HG03135 (cell line): ENCODE measurements at regions not wholly inside any gene's neighbourhood (a gene's known extent, or its start where the extent isn't known, plus 50 kb on each side); places are given as distances from the start of the nearest gene placed in this dataset.
"Not testable (repeated sequence)": the region's sequence is repeated elsewhere in the genome, so short reads cannot be mapped to it uniquely, and the experiment has no call there.

Source experiments
- ATAC-seq: cut with Tn5 transposase; IDR thresholded peaks from one replicate; pipeline ENCODE4 v1.9.1; 2021; ENCODE audit warnings: mild to moderate bottlenecking, moderate library complexity; ENCODE audit not compliant: unreplicated experiment

- no peak for ATAC-seq
Measured at GRCh38 chr11:24400059-24400665, 96.7 kb upstream of the LUZP2 start.

- no peak for ATAC-seq
Measured at GRCh38 chr11:24406389-24406788, 90.5 kb upstream of the LUZP2 start.

- ATAC-seq = no peak
Measured at GRCh38 chr11:24406980-24407379, 89.9 kb upstream of the LUZP2 start.

- no peak for ATAC-seq
Measured at GRCh38 chr11:24407733-24408132, 89.1 kb upstream of the LUZP2 start.

GRCh38 chr11:24408202-24408601, 88.7 kb upstream of the LUZP2 start:
- ATAC-seq = no peak

- ATAC-seq = no peak
Measured at GRCh38 chr11:24411791-24412190, 85.1 kb upstream of the LUZP2 start.

GRCh38 chr11:24412722-24413121, 84.1 kb upstream of the LUZP2 start:
- no peak for ATAC-seq

- ATAC-seq = no peak
Measured at GRCh38 chr11:24413391-24413790, 83.5 kb upstream of the LUZP2 start.

GRCh38 chr11:24415955-24416636, 80.8 kb upstream of the LUZP2 start:
- ATAC-seq = not testable (repeated sequence)

- no peak for ATAC-seq
Measured at GRCh38 chr11:24421766-24422165, 75.1 kb upstream of the LUZP2 start.

GRCh38 chr11:24422376-24422775, 74.5 kb upstream of the LUZP2 start:
- no peak for ATAC-seq

- no peak for ATAC-seq
Measured at GRCh38 chr11:24437123-24437522, 59.7 kb upstream of the LUZP2 start.
